ENCODE measurements at regions not wholly inside any gene's neighbourhood (a gene's known extent, or its start where the extent isn't known, plus 50 kb on each side); places are given as distances from the start of the nearest gene placed in this dataset.

- no peak for DNase-seq
- no peak overlapping the region for H3K4me3 Mint-ChIP-seq
- H3K9me3 Mint-ChIP-seq: no peaks in the 10 kb centered on the region; a peak in 2 of 5 replicates
- Histone ChIP-seq H4K8ac (replicated peaks; ENCODE audit: insufficient read length, low read depth, low read length) (no peak overlapping the region), H3K27me3 (ENCODE audit: insufficient read depth, low read length) (no peaks in the 10 kb centered on the region), H2AK5ac (ENCODE audit: insufficient read length, low read length) (no peak overlapping the region), H3K79me2 (ENCODE audit: insufficient read depth, low read length) (no peaks in the 10 kb centered on the region), H2BK15ac (ENCODE audit: low read depth, low read length) (no peak overlapping the region), H2BK20ac (ENCODE audit: low read depth, low read length, poor library complexity, severe bottlenecking) (no peak overlapping the region), H3K23me2 (ENCODE audit: insufficient read length, low read depth, low read length, poor library complexity, severe bottlenecking) (no peaks in the 10 kb centered on the region), H3K79me1 (ENCODE audit: insufficient read depth, low read depth, low read length, poor library complexity, severe bottlenecking) (no peaks in the 10 kb centered on the region), H2AFZ (ENCODE audit: low read length) (no peak overlapping the region), H3T11ph (ENCODE audit: low read length) (no peak overlapping the region), H3K4me1 (ENCODE audit: insufficient read depth, low read length) (no peaks in the 10 kb centered on the region), H3K18ac (ENCODE audit: insufficient read length, low read depth, low read length) (no peak overlapping the region), H3K4me2 (ENCODE audit: insufficient read depth, insufficient read length, low read length) (no peak overlapping the region), H2BK12ac (ENCODE audit: insufficient read length, low read depth, low read length) (no peak overlapping the region), H3K9me3 (ENCODE audit: control insufficient read depth, low read depth, low read length) (no peaks in the 10 kb centered on the region), H2BK5ac (ENCODE audit: insufficient read length, low read length) (no peak overlapping the region), H3K27ac (ENCODE audit: insufficient read length, low read depth, low read length) (no peak overlapping the region), H3K9ac (ENCODE audit: extremely low read depth, insufficient read length, low read length) (no peak overlapping the region), H4K5ac (ENCODE audit: insufficient read length, low read depth, low read length) (no peak overlapping the region), H4K20me1 (ENCODE audit: control insufficient read depth, insufficient read depth, insufficient read length) (no peaks in the 10 kb centered on the region), H3K56ac (ENCODE audit: insufficient read length, low read depth, low read length) (no peak overlapping the region), H3K4ac (ENCODE audit: low read depth, low read length) (no peak overlapping the region), H2BK120ac (ENCODE audit: low read depth, low read length, poor library complexity, severe bottlenecking) (no peak overlapping the region), H3K23ac (ENCODE audit: insufficient read length, low read depth, low read length) (no peak overlapping the region), H3K14ac (ENCODE audit: insufficient read depth, low read length) (no peak overlapping the region), H4K91ac (ENCODE audit: insufficient read length, low read depth, low read length) (no peak overlapping the region)
- H3K36me3 Mint-ChIP-seq (ENCODE audit: insufficient read depth in 1 of 3, low read depth in 3 of 3): no peaks in the 10 kb centered on the region; a peak in 1 of 7 replicates
- H3K4me1 Mint-ChIP-seq: peaks cover 7 to 8% of the 10 kb centered on the region in 2 experiments
- peaks cover 2% of the 10 kb centered on the region for H3K27me3 Mint-ChIP-seq (ENCODE audit: low read depth)
- no peak overlapping the region; a peak in 2 of 7 replicates for H3K27ac Mint-ChIP-seq
- no peak for TF ChIP-seq CTCF (conservative IDR thresholded peaks at IDR 0.05)
- WGBS (ENCODE audit: extremely low coverage, insufficient read length, low lambda C conversion rate): no CpG with 5 or more reads among the region's 6 CpGs
Observed at GRCh38 chr13:26468265-26468801, 89.2 kb upstream of the WASF3 start.

Data from H9 (cell line).